ENCODE measurements at regions not wholly inside any gene's neighbourhood (a gene's known extent, or its start where the extent isn't known, plus 50 kb on each side); places are given as distances from the start of the nearest gene placed in this dataset.

GRCh38 chr4:160604541-160604940, 1501.7 kb downstream of the RAPGEF2 start:
- Histone ChIP-seq H3K9me3 (ENCODE audit: insufficient read depth, low read depth, low read length) (no peaks in the 10 kb centered on the region), H3K4me2 (ENCODE audit: low read length) (no peak overlapping the region), H3K79me2 (ENCODE audit: control insufficient read depth, insufficient read depth, low read length, poor library complexity) (no peaks in the 10 kb centered on the region), H2AK5ac (ENCODE audit: low read length) (no peak overlapping the region), H3K79me1 (ENCODE audit: low read length) (no peaks in the 10 kb centered on the region), H2BK5ac (ENCODE audit: low read depth, low read length, poor library complexity) (no peak overlapping the region), H3K18ac (ENCODE audit: low read length) (no peak overlapping the region), H3K9ac (ENCODE audit: low read length) (no peak overlapping the region), H4K91ac (ENCODE audit: low read depth, low read length) (no peak overlapping the region), H3K4me1 (ENCODE audit: control insufficient read depth in 1 of 2, insufficient read depth in 2 of 2, low read length in 2 of 2) (no peaks in the 10 kb centered on the region), H3K14ac (ENCODE audit: low read length) (no peak overlapping the region), H2AFZ (ENCODE audit: insufficient read depth, low read length, poor library complexity) (no peak overlapping the region), H2BK12ac (ENCODE audit: low read length) (no peak overlapping the region), H3K4me3 (ENCODE audit: low read depth, low read length) (no peak overlapping the region), H3K36me3 (ENCODE audit: control insufficient read depth in 1 of 2, insufficient read depth in 2 of 2, low read length in 2 of 2) (no peaks in the 10 kb centered on the region), H3K23ac (ENCODE audit: low read length) (no peak overlapping the region), H3K27me3 (ENCODE audit: insufficient read depth, low read length) (no peaks in the 10 kb centered on the region), H4K8ac (ENCODE audit: low read depth, low read length) (no peak overlapping the region), H4K12ac (ENCODE audit: low read depth, low read length) (no peak overlapping the region), H3K4ac (ENCODE audit: low read depth, low read length) (no peak overlapping the region), H3K27ac (ENCODE audit: low read depth, low read length) (no peak overlapping the region), H2BK120ac (ENCODE audit: insufficient read depth, low read length, poor library complexity) (no peak overlapping the region)
- no CpG with 5 or more reads among the region's 4 CpGs for WGBS (ENCODE audit: extremely low coverage, insufficient coverage, insufficient read length)
- DNase-seq = no peak

GRCh38 chr4:160611181-160611580, 1508.3 kb downstream of the RAPGEF2 start:
- Histone ChIP-seq H4K12ac (ENCODE audit: low read depth, low read length) (no peak overlapping the region), H2AFZ (ENCODE audit: insufficient read depth, low read length, poor library complexity) (no peak overlapping the region), H3K27me3 (ENCODE audit: insufficient read depth, low read length) (no peaks in the 10 kb centered on the region), H3K36me3 (ENCODE audit: control insufficient read depth in 1 of 2, insufficient read depth in 2 of 2, low read length in 2 of 2) (no peaks in the 10 kb centered on the region), H3K9me3 (ENCODE audit: insufficient read depth, low read depth, low read length) (no peaks in the 10 kb centered on the region), H2BK120ac (ENCODE audit: insufficient read depth, low read length, poor library complexity) (no peak overlapping the region), H3K79me2 (ENCODE audit: control insufficient read depth, insufficient read depth, low read length, poor library complexity) (no peaks in the 10 kb centered on the region), H2BK5ac (ENCODE audit: low read depth, low read length, poor library complexity) (no peak overlapping the region), H3K23ac (ENCODE audit: low read length) (no peak overlapping the region), H3K4ac (ENCODE audit: low read depth, low read length) (no peak overlapping the region), H2BK12ac (ENCODE audit: low read length) (no peak overlapping the region), H4K91ac (ENCODE audit: low read depth, low read length) (no peak overlapping the region), H3K79me1 (ENCODE audit: low read length) (no peaks in the 10 kb centered on the region), H3K4me3 (ENCODE audit: low read depth, low read length) (no peak overlapping the region), H3K14ac (ENCODE audit: low read length) (no peak overlapping the region), H3K18ac (ENCODE audit: low read length) (no peak overlapping the region), H3K9ac (ENCODE audit: low read length) (no peak overlapping the region), H2AK5ac (ENCODE audit: low read length) (no peak overlapping the region), H4K8ac (ENCODE audit: low read depth, low read length) (no peak overlapping the region), H3K27ac (ENCODE audit: low read depth, low read length) (no peak overlapping the region), H3K4me2 (ENCODE audit: low read length) (no peak overlapping the region), H3K4me1 (ENCODE audit: control insufficient read depth in 1 of 2, insufficient read depth in 2 of 2, low read length in 2 of 2) (no peaks in the 10 kb centered on the region)
- no CpG with 5 or more reads among the region's 3 CpGs for WGBS (ENCODE audit: extremely low coverage, insufficient coverage, insufficient read length)
- no peak for DNase-seq

- Histone ChIP-seq H3K27me3 (ENCODE audit: insufficient read depth, low read length) (no peaks in the 10 kb centered on the region), H3K18ac (ENCODE audit: low read length) (no peak overlapping the region), H3K4me1 (ENCODE audit: control insufficient read depth in 1 of 2, insufficient read depth in 2 of 2, low read length in 2 of 2) (no peaks in the 10 kb centered on the region), H3K4ac (ENCODE audit: low read depth, low read length) (no peak overlapping the region), H3K9me3 (ENCODE audit: insufficient read depth, low read depth, low read length) (no peaks in the 10 kb centered on the region), H2BK120ac (ENCODE audit: insufficient read depth, low read length, poor library complexity) (no peak overlapping the region), H3K79me1 (ENCODE audit: low read length) (no peaks in the 10 kb centered on the region), H3K14ac (ENCODE audit: low read length) (no peak overlapping the region), H3K79me2 (ENCODE audit: control insufficient read depth, insufficient read depth, low read length, poor library complexity) (no peaks in the 10 kb centered on the region), H3K27ac (ENCODE audit: low read depth, low read length) (no peak overlapping the region), H4K8ac (ENCODE audit: low read depth, low read length) (no peak overlapping the region), H3K9ac (ENCODE audit: low read length) (no peak overlapping the region), H4K91ac (ENCODE audit: low read depth, low read length) (no peak overlapping the region), H3K4me3 (ENCODE audit: low read depth, low read length) (no peak overlapping the region), H2AK5ac (ENCODE audit: low read length) (no peak overlapping the region), H2BK12ac (ENCODE audit: low read length) (no peak overlapping the region), H2AFZ (ENCODE audit: insufficient read depth, low read length, poor library complexity) (no peak overlapping the region), H2BK5ac (ENCODE audit: low read depth, low read length, poor library complexity) (no peak overlapping the region), H3K36me3 (ENCODE audit: control insufficient read depth in 1 of 2, insufficient read depth in 2 of 2, low read length in 2 of 2) (no peaks in the 10 kb centered on the region), H3K23ac (ENCODE audit: low read length) (no peak overlapping the region), H3K4me2 (ENCODE audit: low read length) (no peak overlapping the region), H4K12ac (ENCODE audit: low read depth, low read length) (no peak overlapping the region)
- DNase-seq = no peak
- no CpG with 5 or more reads among the region's 1 CpG for WGBS (ENCODE audit: extremely low coverage, insufficient coverage, insufficient read length)
Observed at GRCh38 chr4:160631044-160631443, 1528.2 kb downstream of the RAPGEF2 start.

GRCh38 chr4:160652790-160653189, 1511.0 kb downstream of the FSTL5 start:
- no peak overlapping the region for H2BK120ac ChIP-seq (ENCODE audit: insufficient read depth, low read length, poor library complexity)
- no peak overlapping the region for H3K18ac ChIP-seq (ENCODE audit: low read length)
- no peak overlapping the region for H2BK12ac ChIP-seq (ENCODE audit: low read length)
- no peak overlapping the region for H3K14ac ChIP-seq (ENCODE audit: low read length)
- H4K12ac ChIP-seq (ENCODE audit: low read depth, low read length) = no peak overlapping the region
- H3K9me3 ChIP-seq (ENCODE audit: insufficient read depth, low read depth, low read length) = no peaks in the 10 kb centered on the region
- H3K4me3 ChIP-seq (ENCODE audit: low read depth, low read length) = no peak overlapping the region
- no peaks in the 10 kb centered on the region for H3K36me3 ChIP-seq (ENCODE audit: control insufficient read depth in 1 of 2, insufficient read depth in 2 of 2, low read length in 2 of 2)
- H3K4me1 ChIP-seq (ENCODE audit: control insufficient read depth in 1 of 2, insufficient read depth in 2 of 2, low read length in 2 of 2) = no peaks in the 10 kb centered on the region
- no peak overlapping the region for H4K8ac ChIP-seq (ENCODE audit: low read depth, low read length)
- no peaks in the 10 kb centered on the region for H3K79me2 ChIP-seq (ENCODE audit: control insufficient read depth, insufficient read depth, low read length, poor library complexity)
- no peak overlapping the region for H3K23ac ChIP-seq (ENCODE audit: low read length)
- no CpG with 5 or more reads among the region's 3 CpGs for WGBS (ENCODE audit: extremely low coverage, insufficient coverage, insufficient read length)
- H3K79me1 ChIP-seq (ENCODE audit: low read length) = no peaks in the 10 kb centered on the region
- H3K27me3 ChIP-seq (ENCODE audit: insufficient read depth, low read length) = no peaks in the 10 kb centered on the region
- H3K9ac ChIP-seq (ENCODE audit: low read length) = no peak overlapping the region
- no peak overlapping the region for H3K4me2 ChIP-seq (ENCODE audit: low read length)
- H3K27ac ChIP-seq (ENCODE audit: low read depth, low read length) = no peak overlapping the region
- H4K91ac ChIP-seq (ENCODE audit: low read depth, low read length) = no peak overlapping the region
- H3K4ac ChIP-seq (ENCODE audit: low read depth, low read length) = no peak overlapping the region
- H2AFZ ChIP-seq (ENCODE audit: insufficient read depth, low read length, poor library complexity) = no peak overlapping the region
- DNase-seq = no peak
- H2BK5ac ChIP-seq (ENCODE audit: low read depth, low read length, poor library complexity) = no peak overlapping the region
- H2AK5ac ChIP-seq (ENCODE audit: low read length) = no peak overlapping the region
